ENCODE measurements at regions not wholly inside any gene's neighbourhood (a gene's known extent, or its start where the extent isn't known, plus 50 kb on each side); places are given as distances from the start of the nearest gene placed in this dataset.
A peak's percentile ranks its signal among the peaks of the same experiment; 100 is the strongest.

- no peak for ATAC-seq
- no peaks in the 10 kb centered on the region for H3K27me3 ChIP-seq
- TF ChIP-seq POLR2A (IDR thresholded peaks at IDR 0.05) (no peak), CTCF (IDR thresholded peaks at IDR 0.05 in 4 of 5, conservative IDR thresholded peaks at IDR 0.05 in 1 of 5) (no peak)
- in situ Hi-C loops (cut with MboI; ENCODE audit: low sequenced_read_pairs in 4 of 4) (loop anchor here in 2 of 4 donors (25.0 kb wide), 2 partner anchors 195 to 220 kb away; no protein-coding TSS in a partner anchor), intact Hi-C loops (cut with DNase I; ENCODE audit: low total_unique reads) (no loop called here)
- no peaks in the 10 kb centered on the region for H3K9me3 ChIP-seq
- no peak overlapping the region for H3K4me3 ChIP-seq
- no peaks in the 10 kb centered on the region for H3K36me3 ChIP-seq
- DNase-seq, result peak in 1 of 2 donors; percentile 11
- H3K4me1 ChIP-seq, result no peaks in the 10 kb centered on the region
- H3K27ac ChIP-seq, result no peak overlapping the region
Measured at GRCh38 chr13:23007426-23007825, 173.4 kb upstream of the SGCG start.

GRCh38 chr13:23018143-23018542 is 162.6 kb upstream of the SGCG start:
- Histone ChIP-seq H3K4me3 (no peak overlapping the region), H3K4me1 (no peaks in the 10 kb centered on the region), H3K27me3 (peaks cover 0 to 2% (median 0%) of the 10 kb centered on the region in 3 donors), H3K27ac (no peak overlapping the region), H3K9me3 (no peaks in the 10 kb centered on the region), H3K36me3 (no peaks in the 10 kb centered on the region)
- intact Hi-C loops (cut with DNase I; ENCODE audit: low total_unique reads), result no loop called here
- in situ Hi-C loops (cut with MboI; ENCODE audit: low sequenced_read_pairs in 4 of 4), result loop anchor here in 3 of 4 donors (10.0 to 25.0 kb wide), 3 partner anchors 206 to 231 kb away; no protein-coding TSS in a partner anchor
- no peak for TF ChIP-seq POLR2A (IDR thresholded peaks at IDR 0.05)
- DNase-seq (no peak), ATAC-seq (no peak)

GRCh38 chr13:23020246-23020843 is 160.4 kb upstream of the SGCG start:
- intact Hi-C loops (cut with DNase I; ENCODE audit: low total_unique reads), result loop anchor here (2.0 kb wide), 1 partner anchor 220 kb away; no protein-coding TSS in a partner anchor
- H3K4me3 ChIP-seq, result no peak overlapping the region
- peak in 1 of 2 donors; percentile 24 for DNase-seq
- no peak overlapping the region for H3K27ac ChIP-seq
- in situ Hi-C loops (cut with MboI; ENCODE audit: low sequenced_read_pairs in 4 of 4), result loop anchor here in 2 of 4 donors (25.0 kb wide), 2 partner anchors 208 to 233 kb away; no protein-coding TSS in a partner anchor
- no peaks in the 10 kb centered on the region for H3K4me1 ChIP-seq
- no peaks in the 10 kb centered on the region for H3K9me3 ChIP-seq
- peaks cover 0 to 2% (median 0%) of the 10 kb centered on the region in 3 donors for H3K27me3 ChIP-seq
- ATAC-seq, result peak; percentile 60 to 83
- no peaks in the 10 kb centered on the region for H3K36me3 ChIP-seq
- no peak for TF ChIP-seq POLR2A (IDR thresholded peaks at IDR 0.05)
- TF ChIP-seq CTCF (IDR thresholded peaks at IDR 0.05 in 4 of 5, conservative IDR thresholded peaks at IDR 0.05 in 1 of 5), result peak; percentile 25 to 76 (median 53)

- intact Hi-C loops (cut with DNase I; ENCODE audit: low total_unique reads), result loop anchor here (2.0 kb wide), 1 partner anchor 221 kb away; no protein-coding TSS in a partner anchor
- ATAC-seq (no peak), DNase-seq (no peak)
- TF ChIP-seq POLR2A (IDR thresholded peaks at IDR 0.05) (no peak), CTCF (IDR thresholded peaks at IDR 0.05 in 4 of 5, conservative IDR thresholded peaks at IDR 0.05 in 1 of 5) (no peak)
- no peaks in the 10 kb centered on the region for H3K9me3 ChIP-seq
- H3K4me3 ChIP-seq, result no peak overlapping the region
- no peaks in the 10 kb centered on the region for H3K4me1 ChIP-seq
- peaks cover 0 to 2% (median 0%) of the 10 kb centered on the region in 3 donors for H3K27me3 ChIP-seq
- H3K36me3 ChIP-seq, result no peaks in the 10 kb centered on the region
- in situ Hi-C loops (cut with MboI; ENCODE audit: low sequenced_read_pairs in 4 of 4), result loop anchor here in 2 of 4 donors (25.0 kb wide), 2 partner anchors 210 to 235 kb away; no protein-coding TSS in a partner anchor
- H3K27ac ChIP-seq, result no peak overlapping the region
Measured at GRCh38 chr13:23021906-23022305, 158.9 kb upstream of the SGCG start.

- in situ Hi-C loops (cut with MboI; ENCODE audit: low sequenced_read_pairs in 4 of 4) (loop anchor here in 2 of 4 donors (25.0 kb wide), 2 partner anchors 210 to 235 kb away; no protein-coding TSS in a partner anchor), intact Hi-C loops (cut with DNase I; ENCODE audit: low total_unique reads) (no loop called here)
- DNase-seq (no peak), ATAC-seq (no peak)
- H3K27me3 ChIP-seq, result peaks cover 0 to 2% (median 0%) of the 10 kb centered on the region in 3 donors
- H3K4me1 ChIP-seq, result no peaks in the 10 kb centered on the region
- no peak for TF ChIP-seq POLR2A (IDR thresholded peaks at IDR 0.05)
- TF ChIP-seq CTCF (IDR thresholded peaks at IDR 0.05 in 4 of 5, conservative IDR thresholded peaks at IDR 0.05 in 1 of 5), result no peak
- no peak overlapping the region for H3K27ac ChIP-seq
- H3K4me3 ChIP-seq, result no peak overlapping the region
- H3K36me3 ChIP-seq, result no peaks in the 10 kb centered on the region
- H3K9me3 ChIP-seq, result no peaks in the 10 kb centered on the region
Measured at GRCh38 chr13:23022704-23023103, 158.1 kb upstream of the SGCG start.

Data from gastrocnemius medialis (tissue), 4 donors.